WTC11 (cell line): ENCODE measurements at regions not wholly inside any gene's neighbourhood (a gene's known extent, or its start where the extent isn't known, plus 50 kb on each side); places are given as distances from the start of the nearest gene placed in this dataset.

ENCODE experiments used
- ATAC-seq: fragments of 200-7000 bp; cut with Tn5 transposase; 2 replicates; pipeline ENCODE4 v1.10.0; 2021; ENCODE audit warnings: mild to moderate bottlenecking, moderate library complexity
- CTCF ChIA-PET: fragments of 300-600 bp; sonication (Branson Sonifier 250); formaldehyde crosslinking; loops from one replicate; lab custom pipeline; 2021; ENCODE audit warnings: antibody characterized with exemption; lab: Charles Lee
- POLR2A ChIA-PET: fragments of 350-600 bp; sonication (Branson Sonifier 250); formaldehyde crosslinking; loops from one replicate; lab custom pipeline; 2021; ENCODE audit warnings: antibody characterized with exemption; lab: Charles Lee
- DNase-seq: peaks from one replicate; pipeline ENCODE4 v3.0.0; 2021; ENCODE audit warnings: low spot score
- H3K27ac Mint-ChIP-seq: 2 replicates; pipeline ENCODE4 v1.8.0; 2021; ENCODE audit warnings: mixed read lengths
- H3K27me3 Mint-ChIP-seq: 2 replicates; pipeline ENCODE4 v1.8.0; 2021; ENCODE audit warnings: low read depth, mild to moderate bottlenecking, moderate library complexity, mixed read lengths
- H3K36me3 Mint-ChIP-seq: 2 replicates; pipeline ENCODE4 v1.8.0; 2021; ENCODE audit warnings: mixed read lengths
- H3K4me1 Mint-ChIP-seq: 2 replicates; pipeline ENCODE4 v1.8.0; 2022; ENCODE audit warnings: mixed read lengths
- H3K4me3 Mint-ChIP-seq: 2 replicates; pipeline ENCODE4 v1.8.0; 2021; ENCODE audit warnings: mild to moderate bottlenecking, moderate library complexity, mixed read lengths
- H3K9me3 Mint-ChIP-seq: 2 replicates; pipeline ENCODE4 v1.8.0; 2021; ENCODE audit warnings: mixed read lengths
- ARID4B ChIP-seq: sonication (generic); formaldehyde crosslinking; IDR thresholded peaks from 2 replicates; pipeline ENCODE4 v1.8.0; 2023; ENCODE audit warnings: missing genetic modification reagents, mild to moderate bottlenecking, borderline replicate concordance
- ATF3 ChIP-seq: sonication (generic); formaldehyde crosslinking; conservative IDR thresholded peaks from 2 replicates; pipeline ENCODE4 v1.8.1; 2022; ENCODE audit warnings: mild to moderate bottlenecking, missing genetic modification reagents
- ATF6 ChIP-seq: sonication (generic); formaldehyde crosslinking; IDR thresholded peaks from 2 replicates; pipeline ENCODE4 v1.8.1; 2023; ENCODE audit warnings: mild to moderate bottlenecking, missing genetic modification reagents
- ERG ChIP-seq: fragments of 250-450 bp; sonication (Bioruptor Pico); IDR thresholded peaks from 2 replicates; pipeline ENCODE4 v1.8.0; 2021; ENCODE audit warnings: mild to moderate bottlenecking
- ETV6 ChIP-seq: sonication (generic); formaldehyde crosslinking; IDR thresholded peaks from 2 replicates; pipeline ENCODE4 v1.8.1; 2022; ENCODE audit warnings: mild to moderate bottlenecking, missing genetic modification reagents
- HMGA2 ChIP-seq: fragments of 250-450 bp; sonication (Bioruptor Pico); IDR thresholded peaks from 2 replicates; pipeline ENCODE4 v1.4.0; 2021; ENCODE audit warnings: mild to moderate bottlenecking, moderate library complexity
- NR1H2 ChIP-seq: sonication (generic); formaldehyde crosslinking; IDR thresholded peaks from 2 replicates; pipeline ENCODE4 v1.9.0; 2021; ENCODE audit warnings: mild to moderate bottlenecking, moderate library complexity, missing genetic modification reagents
- STAT6 ChIP-seq: sonication (generic); formaldehyde crosslinking; conservative IDR thresholded peaks from 2 replicates; pipeline ENCODE4 v1.8.1; 2023; ENCODE audit warnings: mild to moderate bottlenecking, low read depth, missing genetic modification reagents, moderate library complexity
- TEAD1 ChIP-seq: sonication (generic); formaldehyde crosslinking; IDR thresholded peaks from 2 replicates; pipeline ENCODE4 v1.8.0; 2022; ENCODE audit warnings: mild to moderate bottlenecking, missing genetic modification reagents
- ZNF219 ChIP-seq: sonication (generic); formaldehyde crosslinking; IDR thresholded peaks from 2 replicates; pipeline ENCODE4 v1.8.0; 2023; ENCODE audit warnings: missing genetic modification reagents, mild to moderate bottlenecking, borderline replicate concordance
- ZNF317 ChIP-seq: sonication (generic); formaldehyde crosslinking; IDR thresholded peaks from 2 replicates; pipeline ENCODE4 v1.8.1; 2023; ENCODE audit warnings: low read depth, mild to moderate bottlenecking, moderate library complexity, missing genetic modification reagents, borderline replicate concordance
- ZNF416 ChIP-seq: fragments of 250-450 bp; sonication (Bioruptor Pico); IDR thresholded peaks from 2 replicates; pipeline ENCODE4 v1.9.0; 2021; ENCODE audit warnings: mild to moderate bottlenecking, inconsistent platforms
- ZNF532 ChIP-seq: fragments of 250-450 bp; sonication (Bioruptor Pico); IDR thresholded peaks from 2 replicates; pipeline ENCODE4 v1.9.0; 2021; ENCODE audit warnings: mild to moderate bottlenecking, borderline replicate concordance
- ZNF671 ChIP-seq: fragments of 250-450 bp; sonication (Bioruptor Pico); IDR thresholded peaks from 2 replicates; pipeline ENCODE4 v1.8.0; 2021; ENCODE audit warnings: mild to moderate bottlenecking

GRCh38 chr10:117875793-117876192 lies 170.9 kb downstream of the RAB11FIP2 start:
- peaks cover 11% of the 10 kb centered on the region for H3K4me1 Mint-ChIP-seq
- TF ChIP-seq STAT6 (CRISPR knock-in tag), result no peak
- no peak for TF ChIP-seq ZNF416
- TF ChIP-seq ARID4B (CRISPR knock-in tag), result no peak
- no peak for TF ChIP-seq ATF3
- no peak for TF ChIP-seq ZNF532
- no peak for TF ChIP-seq ZNF317
- no peak for TF ChIP-seq HMGA2 (CRISPR knock-in tag)
- TF ChIP-seq ERG (CRISPR knock-in tag), result no peak
- TF ChIP-seq ZNF219, result no peak
- no peak for TF ChIP-seq ZNF671 (CRISPR knock-in tag)
- no peaks in the 10 kb centered on the region for H3K9me3 Mint-ChIP-seq
- ATAC-seq (no peak), DNase-seq (no peak)
- H3K36me3 Mint-ChIP-seq, result no peaks in the 10 kb centered on the region
- no peak overlapping the region for H3K27ac Mint-ChIP-seq
- CTCF ChIA-PET, result interaction anchor here (0.6 kb wide), 1 partner anchor 856 kb away, joined by 3 read pairs; no protein-coding TSS in a partner anchor
- H3K27me3 Mint-ChIP-seq, result no peaks in the 10 kb centered on the region
- H3K4me3 Mint-ChIP-seq, result no peak overlapping the region
- POLR2A ChIA-PET, result no interaction called here

GRCh38 chr10:117876210-117876609 lies 170.5 kb downstream of the RAB11FIP2 start:
- H3K27me3 Mint-ChIP-seq, result no peaks in the 10 kb centered on the region
- no peaks in the 10 kb centered on the region for H3K36me3 Mint-ChIP-seq
- ATAC-seq, result no peak
- DNase-seq, result no peak
- H3K4me3 Mint-ChIP-seq, result no peak overlapping the region
- ChIA-PET CTCF (no interaction called here), POLR2A (interaction anchor here (0.6 kb wide), 1 partner anchor 14 kb away, joined by 3 read pairs; no protein-coding TSS in a partner anchor)
- H3K27ac Mint-ChIP-seq, result no peak overlapping the region
- no peaks in the 10 kb centered on the region for H3K9me3 Mint-ChIP-seq
- TF ChIP-seq TEAD1 (no peak), ATF6 (CRISPR knock-in tag) (no peak), ETV6 (CRISPR knock-in tag) (no peak), NR1H2 (no peak)
- peaks cover 12% of the 10 kb centered on the region for H3K4me1 Mint-ChIP-seq
